Tibial nerve (tissue), 4 donors: ENCODE measurements at regions not wholly inside any gene's neighbourhood (a gene's known extent, or its start where the extent isn't known, plus 50 kb on each side); places are given as distances from the start of the nearest gene placed in this dataset.

Experiments
- CTCF ChIP-seq, 5 experiments: fragments of 200-600 bp in 3 of 5; fragments of 450-650 bp in 2 of 5; sonication (generic) in 3 of 5; IDR thresholded peaks; one replicate each; pipeline ENCODE4 v1.5.1; 2016 to 2019; ENCODE audit warnings: antibody characterized with exemption in 5 of 5, mild to moderate bottlenecking in 3 of 5, moderate library complexity in 2 of 5
- EP300 ChIP-seq, 2 donors: sonication (generic); formaldehyde crosslinking; IDR thresholded peaks; one replicate each; pipeline ENCODE4 v1.6.1; 2017; ENCODE audit warnings: antibody characterized with exemption in 2 of 2, mild to moderate bottlenecking in 1 of 2
- POLR2A ChIP-seq, 2 donors: fragments of 450-650 bp; IDR thresholded peaks; one replicate each; pipeline ENCODE4 v1.6.1; 2017; ENCODE audit warnings: antibody characterized with exemption in 2 of 2, mild to moderate bottlenecking in 2 of 2, moderate library complexity in 2 of 2

- TF ChIP-seq CTCF (IDR thresholded peaks at IDR 0.05) (no peak), EP300 (IDR thresholded peaks at IDR 0.05) (no peak), POLR2A (IDR thresholded peaks at IDR 0.05) (no peak)
Observed at GRCh38 chr20:11084508-11084907, 410.7 kb upstream of the JAG1 start.
